Stomach (tissue), 4 donors: ENCODE measurements at regions not wholly inside any gene's neighbourhood (a gene's known extent, or its start where the extent isn't known, plus 50 kb on each side); places are given as distances from the start of the nearest gene placed in this dataset.

Experiments used
- CTCF ChIP-seq, 7 experiments: fragments of 450-650 bp in 4 of 7; fragments of 200-600 bp in 3 of 7; sonication (generic) in 3 of 7; IDR thresholded peaks; one replicate each; pipeline ENCODE4 v1.5.1; 2016 to 2019; ENCODE audit warnings: antibody characterized with exemption in 7 of 7, control low read depth in 2 of 7, mild to moderate bottlenecking in 1 of 7
- POLR2A ChIP-seq, 4 donors: fragments of 450-650 bp; IDR thresholded peaks; one replicate each; pipeline ENCODE4 v1.6.1; 2016; ENCODE audit warnings: antibody characterized with exemption in 4 of 4, control low read depth in 2 of 4, mild to moderate bottlenecking in 1 of 4, moderate library complexity in 1 of 4
- POLR2AphosphoS5 ChIP-seq, 3 donors: sonication (generic); formaldehyde crosslinking; IDR thresholded peaks; one replicate each; pipeline ENCODE4 v1.6.1; 2016; ENCODE audit warnings: antibody characterized with exemption in 3 of 3

GRCh38 chr7:156029460-156030007 lies 217.3 kb upstream of the SHH start:
- TF ChIP-seq CTCF (IDR thresholded peaks at IDR 0.05): no peak
- no peak for TF ChIP-seq POLR2A (IDR thresholded peaks at IDR 0.05)
- TF ChIP-seq POLR2AphosphoS5 (IDR thresholded peaks at IDR 0.05): no peak
